GM12878 (cell line): ENCODE measurements at regions not wholly inside any gene's neighbourhood (a gene's known extent, or its start where the extent isn't known, plus 50 kb on each side); places are given as distances from the start of the nearest gene placed in this dataset.
A peak's percentile ranks its signal among the peaks of the same experiment; 100 is the strongest.

Experiments
- ASH2L ChIP-seq: fragments of 300-600, 200-600 bp; sonication (generic); IDR thresholded peaks from 2 replicates; pipeline ENCODE4 v1.6.1; 2017; ENCODE audit warnings: low read depth, mild to moderate bottlenecking, borderline replicate concordance
- CEBPB ChIP-seq, 2 experiments: fragments of 150-350 bp in 1 of 2; IDR thresholded peaks; 2 replicates each; pipeline ENCODE4 v1.6.1; 2012 to 2014; ENCODE audit warnings: low read depth in 2 of 2, low read length in 2 of 2, borderline replicate concordance in 1 of 2, inconsistent platforms in 1 of 2
- EGR1 ChIP-seq, 2 experiments: IDR thresholded peaks; 1 replicate in 1 of 2; 2 replicates in 1 of 2; pipeline ENCODE4 v1.6.1; 2011 to 2012; ENCODE audit warnings: low read depth in 2 of 2, low read length in 2 of 2, borderline replicate concordance in 1 of 2, mild to moderate bottlenecking in 1 of 2, moderate library complexity in 1 of 2
- JUND ChIP-seq: IDR thresholded peaks from 2 replicates; pipeline ENCODE4 v1.6.1; 2012; ENCODE audit warnings: low read depth, mild to moderate bottlenecking, low read length, improper control_type of control experiment, moderate library complexity
- MTA2 ChIP-seq: fragments of 450-650 bp; IDR thresholded peaks from 2 replicates; pipeline ENCODE4 v1.6.1; 2016; ENCODE audit warnings: low read depth, mild to moderate bottlenecking, moderate library complexity
- NFIC ChIP-seq: IDR thresholded peaks from 2 replicates; pipeline ENCODE4 v1.6.1; 2012; ENCODE audit warnings: low read depth, mild to moderate bottlenecking, inconsistent platforms, low read length, moderate library complexity
- NR2F1 ChIP-seq: fragments of 450-650 bp; conservative IDR thresholded peaks from 2 replicates; pipeline ENCODE4 v1.6.1; 2017; ENCODE audit warnings: mild to moderate bottlenecking
- PML ChIP-seq: IDR thresholded peaks from 2 replicates; pipeline ENCODE4 v1.6.1; 2012; ENCODE audit warnings: low read length, inconsistent platforms
- POLR2AphosphoS2 ChIP-seq: IDR thresholded peaks from 2 replicates; pipeline ENCODE4 v1.6.1; 2011; ENCODE audit warnings: low read depth, mild to moderate bottlenecking, low read length, improper control_type of control experiment, moderate library complexity
- POU2F2 ChIP-seq: IDR thresholded peaks from 3 replicates; pipeline ENCODE4 v1.6.1; 2011; ENCODE audit warnings: low read depth, mild to moderate bottlenecking, low read length, borderline replicate concordance
- SIN3A ChIP-seq: IDR thresholded peaks from 2 replicates; pipeline ENCODE4 v1.6.1; 2012; ENCODE audit warnings: low read depth, low read length, improper control_type of control experiment
- SMARCA5 ChIP-seq: fragments of 450-650 bp; IDR thresholded peaks from 2 replicates; pipeline ENCODE4 v1.6.1; 2017; ENCODE audit warnings: mild to moderate bottlenecking
- SREBF1 ChIP-seq: IDR thresholded peaks from 2 replicates; pipeline ENCODE4 v1.6.1; 2012; ENCODE audit warnings: mild to moderate bottlenecking, low read length
- TBL1XR1 ChIP-seq: IDR thresholded peaks from 2 replicates; pipeline ENCODE4 v1.6.1; 2012; ENCODE audit warnings: low read depth, low read length, improper control_type of control experiment
- TCF7 ChIP-seq: IDR thresholded peaks from 2 replicates; pipeline ENCODE4 v1.6.1; 2014; ENCODE audit warnings: antibody characterized with exemption, borderline replicate concordance
- TF ChIP-seq, protein P1 (sequence below): fragments of 450-650 bp; IDR thresholded peaks from 2 replicates; pipeline ENCODE4 v1.6.1; 2018; ENCODE audit warnings: borderline replicate concordance, mild to moderate bottlenecking; ENCODE audit not compliant: partially characterized antibody
- TF ChIP-seq, protein P2 (sequence below): fragments of 450-650 bp; formaldehyde crosslinking; IDR thresholded peaks from 2 replicates; pipeline ENCODE4 v1.4.0; 2020; ENCODE audit warnings: mild to moderate bottlenecking, moderate library complexity
- TF ChIP-seq, protein P3 (sequence below): fragments of 450-650 bp; IDR thresholded peaks from 2 replicates; pipeline ENCODE4 v1.6.1; 2016; ENCODE audit warnings: mild to moderate bottlenecking, moderate library complexity, borderline replicate concordance
- TF ChIP-seq, protein P4 (sequence below): IDR thresholded peaks from 2 replicates; pipeline ENCODE4 v1.6.1; 2012; ENCODE audit warnings: low read depth, low read length, improper control_type of control experiment

DNA sequence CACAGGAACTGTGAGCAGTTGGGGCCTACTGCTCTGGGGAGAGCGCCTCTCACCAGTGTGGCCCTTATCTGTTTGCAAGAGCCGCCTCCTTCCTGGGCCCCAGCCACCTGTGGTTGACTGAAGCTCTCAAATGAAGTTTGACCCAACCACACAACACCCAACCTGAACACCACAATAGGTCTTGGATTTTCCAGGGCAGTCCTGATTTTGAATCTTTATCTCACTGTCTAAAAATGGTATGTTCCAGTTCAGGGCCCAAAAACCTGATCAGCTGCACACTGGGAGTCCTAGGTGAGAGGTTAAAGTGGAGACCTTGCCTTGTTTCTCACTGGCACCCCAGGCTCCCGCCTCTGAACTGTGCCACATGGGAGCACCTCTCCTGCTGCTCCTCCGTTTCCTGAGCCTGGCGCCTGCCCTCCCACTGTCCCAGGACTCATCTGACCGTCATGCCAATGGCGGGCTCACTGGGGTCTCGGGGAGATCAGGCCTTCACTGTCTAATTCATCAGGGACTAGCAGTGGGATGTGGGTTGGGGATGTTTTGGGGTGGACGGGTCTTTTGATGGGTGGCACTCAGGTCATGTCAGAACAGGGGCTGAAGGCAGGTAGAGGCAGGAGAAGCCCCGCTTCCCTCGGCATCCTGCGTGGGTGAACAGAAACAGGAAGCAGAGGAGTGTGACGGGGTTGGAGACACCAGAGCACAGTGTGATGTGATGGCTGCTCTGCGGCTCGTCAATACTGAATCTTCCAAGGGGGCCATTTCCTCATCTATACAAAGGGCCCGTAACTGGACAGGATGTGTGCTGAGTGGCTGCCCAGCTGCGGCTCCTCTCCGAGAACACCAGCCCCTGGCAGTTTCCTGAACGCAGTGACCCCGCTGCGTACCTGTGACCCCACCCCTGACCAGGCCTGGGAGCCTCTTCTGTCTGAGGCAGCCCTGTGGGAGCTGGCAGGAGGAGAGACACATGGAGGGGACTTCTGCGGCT is 59.6 kb upstream of the ITPKB start (continued):
- TF ChIP-seq JUND (no peak), POLR2AphosphoS2 (no peak), MTA2 (no peak; the same call in 1 of the 2 replicates), TBL1XR1 (no peak), PML (no peak), CEBPB (IDR thresholded peaks at IDR 0.05; ENCODE audit: borderline replicate concordance in 1 of 2, low read depth in 2 of 2, low read length in 2 of 2) (no peak), ASH2L (no peak), EGR1 (IDR thresholded peaks at IDR 0.05; ENCODE audit: borderline replicate concordance in 1 of 2, low read depth in 2 of 2, low read length in 2 of 2) (peak in 1 of 2 experiments; percentile 87; a peak in 2 of 3 replicates), SIN3A (no peak), SMARCA5 (no peak), SREBF1 (no peak), POU2F2 (no peak), NR2F1 (0 out of 2 replicates have a peak, but pooled peaks have one; percentile 20), NFIC (peak; percentile 68), TCF7 (no peak)
- TF ChIP-seq, protein P1, sequence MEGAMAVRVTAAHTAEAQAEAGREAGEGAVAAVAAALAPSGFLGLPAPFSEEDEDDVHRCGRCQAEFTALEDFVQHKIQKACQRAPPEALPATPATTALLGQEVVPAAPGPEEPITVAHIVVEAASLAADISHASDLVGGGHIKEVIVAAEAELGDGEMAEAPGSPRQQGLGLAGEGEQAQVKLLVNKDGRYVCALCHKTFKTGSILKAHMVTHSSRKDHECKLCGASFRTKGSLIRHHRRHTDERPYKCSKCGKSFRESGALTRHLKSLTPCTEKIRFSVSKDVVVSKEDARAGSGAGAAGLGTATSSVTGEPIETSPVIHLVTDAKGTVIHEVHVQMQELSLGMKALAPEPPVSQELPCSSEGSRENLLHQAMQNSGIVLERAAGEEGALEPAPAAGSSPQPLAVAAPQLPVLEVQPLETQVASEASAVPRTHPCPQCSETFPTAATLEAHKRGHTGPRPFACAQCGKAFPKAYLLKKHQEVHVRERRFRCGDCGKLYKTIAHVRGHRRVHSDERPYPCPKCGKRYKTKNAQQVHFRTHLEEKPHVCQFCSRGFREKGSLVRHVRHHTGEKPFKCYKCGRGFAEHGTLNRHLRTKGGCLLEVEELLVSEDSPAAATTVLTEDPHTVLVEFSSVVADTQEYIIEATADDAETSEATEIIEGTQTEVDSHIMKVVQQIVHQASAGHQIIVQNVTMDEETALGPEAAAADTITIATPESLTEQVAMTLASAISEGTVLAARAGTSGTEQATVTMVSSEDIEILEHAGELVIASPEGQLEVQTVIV, result no peak
- TF ChIP-seq, protein P2, sequence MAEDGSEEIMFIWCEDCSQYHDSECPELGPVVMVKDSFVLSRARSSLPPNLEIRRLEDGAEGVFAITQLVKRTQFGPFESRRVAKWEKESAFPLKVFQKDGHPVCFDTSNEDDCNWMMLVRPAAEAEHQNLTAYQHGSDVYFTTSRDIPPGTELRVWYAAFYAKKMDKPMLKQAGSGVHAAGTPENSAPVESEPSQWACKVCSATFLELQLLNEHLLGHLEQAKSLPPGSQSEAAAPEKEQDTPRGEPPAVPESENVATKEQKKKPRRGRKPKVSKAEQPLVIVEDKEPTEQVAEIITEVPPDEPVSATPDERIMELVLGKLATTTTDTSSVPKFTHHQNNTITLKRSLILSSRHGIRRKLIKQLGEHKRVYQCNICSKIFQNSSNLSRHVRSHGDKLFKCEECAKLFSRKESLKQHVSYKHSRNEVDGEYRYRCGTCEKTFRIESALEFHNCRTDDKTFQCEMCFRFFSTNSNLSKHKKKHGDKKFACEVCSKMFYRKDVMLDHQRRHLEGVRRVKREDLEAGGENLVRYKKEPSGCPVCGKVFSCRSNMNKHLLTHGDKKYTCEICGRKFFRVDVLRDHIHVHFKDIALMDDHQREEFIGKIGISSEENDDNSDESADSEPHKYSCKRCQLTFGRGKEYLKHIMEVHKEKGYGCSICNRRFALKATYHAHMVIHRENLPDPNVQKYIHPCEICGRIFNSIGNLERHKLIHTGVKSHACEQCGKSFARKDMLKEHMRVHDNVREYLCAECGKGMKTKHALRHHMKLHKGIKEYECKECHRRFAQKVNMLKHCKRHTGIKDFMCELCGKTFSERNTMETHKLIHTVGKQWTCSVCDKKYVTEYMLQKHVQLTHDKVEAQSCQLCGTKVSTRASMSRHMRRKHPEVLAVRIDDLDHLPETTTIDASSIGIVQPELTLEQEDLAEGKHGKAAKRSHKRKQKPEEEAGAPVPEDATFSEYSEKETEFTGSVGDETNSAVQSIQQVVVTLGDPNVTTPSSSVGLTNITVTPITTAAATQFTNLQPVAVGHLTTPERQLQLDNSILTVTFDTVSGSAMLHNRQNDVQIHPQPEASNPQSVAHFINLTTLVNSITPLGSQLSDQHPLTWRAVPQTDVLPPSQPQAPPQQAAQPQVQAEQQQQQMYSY, result no peak
- TF ChIP-seq, protein P3, sequence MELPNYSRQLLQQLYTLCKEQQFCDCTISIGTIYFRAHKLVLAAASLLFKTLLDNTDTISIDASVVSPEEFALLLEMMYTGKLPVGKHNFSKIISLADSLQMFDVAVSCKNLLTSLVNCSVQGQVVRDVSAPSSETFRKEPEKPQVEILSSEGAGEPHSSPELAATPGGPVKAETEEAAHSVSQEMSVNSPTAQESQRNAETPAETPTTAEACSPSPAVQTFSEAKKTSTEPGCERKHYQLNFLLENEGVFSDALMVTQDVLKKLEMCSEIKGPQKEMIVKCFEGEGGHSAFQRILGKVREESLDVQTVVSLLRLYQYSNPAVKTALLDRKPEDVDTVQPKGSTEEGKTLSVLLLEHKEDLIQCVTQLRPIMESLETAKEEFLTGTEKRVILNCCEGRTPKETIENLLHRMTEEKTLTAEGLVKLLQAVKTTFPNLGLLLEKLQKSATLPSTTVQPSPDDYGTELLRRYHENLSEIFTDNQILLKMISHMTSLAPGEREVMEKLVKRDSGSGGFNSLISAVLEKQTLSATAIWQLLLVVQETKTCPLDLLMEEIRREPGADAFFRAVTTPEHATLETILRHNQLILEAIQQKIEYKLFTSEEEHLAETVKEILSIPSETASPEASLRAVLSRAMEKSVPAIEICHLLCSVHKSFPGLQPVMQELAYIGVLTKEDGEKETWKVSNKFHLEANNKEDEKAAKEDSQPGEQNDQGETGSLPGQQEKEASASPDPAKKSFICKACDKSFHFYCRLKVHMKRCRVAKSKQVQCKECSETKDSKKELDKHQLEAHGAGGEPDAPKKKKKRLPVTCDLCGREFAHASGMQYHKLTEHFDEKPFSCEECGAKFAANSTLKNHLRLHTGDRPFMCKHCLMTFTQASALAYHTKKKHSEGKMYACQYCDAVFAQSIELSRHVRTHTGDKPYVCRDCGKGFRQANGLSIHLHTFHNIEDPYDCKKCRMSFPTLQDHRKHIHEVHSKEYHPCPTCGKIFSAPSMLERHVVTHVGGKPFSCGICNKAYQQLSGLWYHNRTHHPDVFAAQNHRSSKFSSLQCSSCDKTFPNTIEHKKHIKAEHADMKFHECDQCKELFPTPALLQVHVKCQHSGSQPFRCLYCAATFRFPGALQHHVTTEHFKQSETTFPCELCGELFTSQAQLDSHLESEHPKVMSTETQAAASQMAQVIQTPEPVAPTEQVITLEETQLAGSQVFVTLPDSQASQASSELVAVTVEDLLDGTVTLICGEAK, result 0 out of 2 replicates have a peak, but pooled peaks have one; percentile 11
- TF ChIP-seq, protein P4, sequence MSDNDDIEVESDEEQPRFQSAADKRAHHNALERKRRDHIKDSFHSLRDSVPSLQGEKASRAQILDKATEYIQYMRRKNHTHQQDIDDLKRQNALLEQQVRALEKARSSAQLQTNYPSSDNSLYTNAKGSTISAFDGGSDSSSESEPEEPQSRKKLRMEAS, result peak; percentile 37; the same call in 1 of the 2 replicates
